C4-2B (cell line): ENCODE measurements at regions not wholly inside any gene's neighbourhood (a gene's known extent, or its start where the extent isn't known, plus 50 kb on each side); places are given as distances from the start of the nearest gene placed in this dataset.

Experiments
- H3K27ac ChIP-seq: fragments of 450-650 bp; 2 replicates; pipeline ENCODE4 v1.5.1; 2017
- CTCF ChIP-seq: fragments of 450-650 bp; conservative IDR thresholded peaks from 2 replicates; pipeline ENCODE4 v1.5.1; 2017; ENCODE audit warnings: mild to moderate bottlenecking
- ZFX ChIP-seq: fragments of 450-650 bp; IDR thresholded peaks from 2 replicates; pipeline ENCODE4 v1.6.1; 2017

- no peak overlapping the region for H3K27ac ChIP-seq
- TF ChIP-seq CTCF (no peak), ZFX (no peak)
Observed at GRCh38 chr12:74424778-74425177, 112.9 kb upstream of the ATXN7L3B start.

DNA sequence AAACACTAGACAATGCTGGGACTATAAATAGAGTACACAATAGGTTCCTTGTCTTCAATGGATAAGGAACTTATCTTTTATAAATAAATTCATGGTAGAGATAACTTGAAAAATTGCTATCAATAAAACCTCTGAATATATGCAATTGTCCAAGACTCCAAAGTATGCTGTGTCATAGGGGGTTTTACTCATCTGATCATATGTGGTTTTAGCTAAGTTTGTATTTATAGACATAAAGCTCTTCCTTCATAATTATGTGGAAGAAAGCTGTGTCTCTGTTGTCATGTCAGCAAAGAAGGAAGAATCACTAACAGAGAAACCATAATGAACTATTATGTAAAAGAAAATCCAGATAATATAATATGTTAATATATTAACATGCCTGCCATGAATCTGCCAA lies 111.5 kb upstream of the ATXN7L3B start:
- TF ChIP-seq ZFX (no peak), CTCF (no peak)
- no peak overlapping the region for H3K27ac ChIP-seq

DNA sequence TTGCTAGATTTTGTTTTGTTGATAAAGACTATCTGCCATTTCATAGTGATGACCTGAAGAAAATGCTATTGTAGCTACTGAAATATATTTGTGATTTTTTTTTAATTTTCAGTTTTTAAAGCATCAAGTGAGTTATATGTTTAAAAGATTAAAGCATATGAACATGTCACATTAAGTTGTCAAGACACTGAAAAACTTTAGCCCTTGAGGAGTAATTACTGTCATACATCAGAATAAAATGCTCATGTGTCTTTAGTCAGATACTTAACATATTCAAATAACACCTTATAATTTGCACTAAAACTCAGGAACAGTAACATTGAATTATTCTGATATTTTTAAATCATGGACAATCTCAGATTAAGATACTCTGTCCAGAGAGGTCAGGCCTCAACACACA lies 108.1 kb upstream of the ATXN7L3B start:
- H3K27ac ChIP-seq, result no peak overlapping the region
- no peak for TF ChIP-seq ZFX
- no peak for TF ChIP-seq CTCF

GRCh38 chr12:74431801-74432200 lies 105.8 kb upstream of the ATXN7L3B start:
- TF ChIP-seq CTCF (no peak), ZFX (no peak)
- H3K27ac ChIP-seq, result no peak overlapping the region

GRCh38 chr12:74440469-74440868 lies 97.2 kb upstream of the ATXN7L3B start:
- TF ChIP-seq ZFX (no peak), CTCF (no peak)
- H3K27ac ChIP-seq, result no peak overlapping the region

DNA sequence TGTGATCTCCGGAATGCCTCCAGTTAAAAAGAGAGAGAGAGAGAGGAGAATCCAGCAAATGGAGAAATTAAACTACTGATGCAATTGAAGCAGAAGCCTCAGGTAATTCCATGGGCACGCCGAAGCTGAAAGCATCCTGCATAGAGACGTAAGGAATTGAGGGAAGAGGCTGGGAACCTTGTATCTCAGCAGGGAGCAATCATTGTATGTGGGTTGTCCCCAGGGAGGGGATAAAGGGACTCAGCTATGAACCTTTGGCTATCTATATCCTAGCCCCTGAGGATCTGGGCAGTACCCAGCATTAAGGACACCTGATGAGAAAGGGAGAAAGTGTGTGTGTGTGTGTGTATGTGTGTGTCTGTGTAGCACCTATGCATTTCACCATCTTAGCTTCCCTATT lies 95.8 kb upstream of the ATXN7L3B start:
- no peak overlapping the region for H3K27ac ChIP-seq
- TF ChIP-seq CTCF (no peak), ZFX (no peak)

- no peak for TF ChIP-seq CTCF
- TF ChIP-seq ZFX, result no peak
- H3K27ac ChIP-seq, result no peak overlapping the region
Observed at GRCh38 chr12:74446466-74446865, 91.2 kb upstream of the ATXN7L3B start.

- no peak overlapping the region for H3K27ac ChIP-seq
- TF ChIP-seq CTCF (no peak), ZFX (no peak)
Observed at GRCh38 chr12:74449872-74450271, 87.8 kb upstream of the ATXN7L3B start.
